SK-N-SH treated with all-trans-retinoic acid at 6 μM for 48 hours (cell line): ENCODE measurements at regions not wholly inside any gene's neighbourhood (a gene's known extent, or its start where the extent isn't known, plus 50 kb on each side); places are given as distances from the start of the nearest gene placed in this dataset.

Experiments
- ATAC-seq: fragments of 200-7000 bp; cut with Tn5 transposase; 3 replicates; pipeline ENCODE4 v1.9.1; 2020; ENCODE audit warnings: mild to moderate bottlenecking, moderate library complexity
- ARNTL ChIP-seq: fragments of 450-650 bp; formaldehyde crosslinking; IDR thresholded peaks from 2 replicates; pipeline ENCODE4 v1.5.0; 2020; ENCODE audit warnings: low read depth, mild to moderate bottlenecking, moderate library complexity, borderline replicate concordance
- BACH2 ChIP-seq: fragments of 250-450 bp; sonication (Bioruptor Pico); IDR thresholded peaks from 2 replicates; pipeline ENCODE4 v1.9.0; 2021; ENCODE audit warnings: mild to moderate bottlenecking, borderline replicate concordance
- CSDC2 ChIP-seq: fragments of 250-450 bp; sonication (Bioruptor Pico); IDR thresholded peaks from 2 replicates; pipeline ENCODE4 v1.5.0; 2020; ENCODE audit warnings: mild to moderate bottlenecking, moderate library complexity
- ESRRG ChIP-seq: fragments of 250-450 bp; sonication (Bioruptor Pico); IDR thresholded peaks from 2 replicates; pipeline ENCODE4 v1.6.1; 2021; ENCODE audit warnings: mild to moderate bottlenecking
- GLIS3 ChIP-seq: fragments of 250-450 bp; sonication (Bioruptor Pico); IDR thresholded peaks from 2 replicates; pipeline ENCODE4 v1.5.0; 2020; ENCODE audit warnings: mild to moderate bottlenecking, moderate library complexity
- OSR1 ChIP-seq: fragments of 250-450 bp; sonication (Bioruptor Pico); IDR thresholded peaks from 2 replicates; pipeline ENCODE4 v1.8.0; 2022; ENCODE audit warnings: moderate library complexity, mild to moderate bottlenecking, inconsistent platforms
- PPARA ChIP-seq: fragments of 250-450 bp; sonication (Bioruptor Pico); IDR thresholded peaks from 2 replicates; pipeline ENCODE4 v1.5.0; 2020; ENCODE audit warnings: mild to moderate bottlenecking, borderline replicate concordance
- SNAI2 ChIP-seq: fragments of 250-450 bp; sonication (Bioruptor Pico); IDR thresholded peaks from 2 replicates; pipeline ENCODE4 v1.5.0; 2020; ENCODE audit warnings: mild to moderate bottlenecking, moderate library complexity
- TCF4 ChIP-seq: fragments of 250-450 bp; sonication (Bioruptor Pico); IDR thresholded peaks from 2 replicates; pipeline ENCODE4 v1.8.0; 2021; ENCODE audit warnings: mild to moderate bottlenecking, moderate library complexity, borderline replicate concordance
- TOX ChIP-seq: fragments of 250-450 bp; sonication (Bioruptor Pico); IDR thresholded peaks from 2 replicates; pipeline ENCODE4 v1.8.0; 2021; ENCODE audit warnings: mild to moderate bottlenecking, moderate library complexity, borderline replicate concordance
- ZC3H10 ChIP-seq: fragments of 250-450 bp; sonication (Bioruptor Pico); IDR thresholded peaks from 2 replicates; pipeline ENCODE4 v1.5.1; 2021; ENCODE audit warnings: mild to moderate bottlenecking, moderate library complexity
- ZFP3 ChIP-seq: fragments of 250-450 bp; sonication (Bioruptor Pico); IDR thresholded peaks from 2 replicates; pipeline ENCODE4 v1.5.0; 2020; ENCODE audit warnings: mild to moderate bottlenecking, moderate library complexity
- ZFP30 ChIP-seq: fragments of 450-650 bp; formaldehyde crosslinking; IDR thresholded peaks from 2 replicates; pipeline ENCODE4 v1.5.0; 2022; ENCODE audit warnings: mild to moderate bottlenecking, moderate library complexity
- ZNF565 ChIP-seq: fragments of 450-650 bp; formaldehyde crosslinking; conservative IDR thresholded peaks from 2 replicates; pipeline ENCODE4 v1.5.0; 2020; ENCODE audit warnings: low read depth, mild to moderate bottlenecking, moderate library complexity
- ZNF70 ChIP-seq: fragments of 450-650 bp; formaldehyde crosslinking; IDR thresholded peaks from 2 replicates; pipeline ENCODE4 v1.5.0; 2020; ENCODE audit warnings: mild to moderate bottlenecking, moderate library complexity
- ZNF8 ChIP-seq: fragments of 450-650 bp; formaldehyde crosslinking; IDR thresholded peaks from 2 replicates; pipeline ENCODE4 v1.5.0; 2020; ENCODE audit warnings: mild to moderate bottlenecking, moderate library complexity
- TF ChIP-seq, protein P1 (sequence below): fragments of 250-450 bp; sonication (Bioruptor Pico); IDR thresholded peaks from 2 replicates; pipeline ENCODE4 v1.5.0; 2020; ENCODE audit warnings: mild to moderate bottlenecking, moderate library complexity
- TF ChIP-seq, protein P2 (sequence below): fragments of 250-450 bp; sonication (Bioruptor Pico); IDR thresholded peaks from 2 replicates; pipeline ENCODE4 v1.5.1; 2020; ENCODE audit warnings: low read depth, mild to moderate bottlenecking, moderate library complexity
- TF ChIP-seq, protein P3 (sequence below): fragments of 250-450 bp; sonication (Bioruptor Pico); IDR thresholded peaks from 2 replicates; pipeline ENCODE4 v1.8.0; 2021; ENCODE audit warnings: low read depth, mild to moderate bottlenecking, moderate library complexity, borderline replicate concordance
- TF ChIP-seq, protein P4 (sequence below): fragments of 250-450 bp; sonication (Bioruptor Pico); IDR thresholded peaks from 2 replicates; pipeline ENCODE4 v1.5.1; 2021; ENCODE audit warnings: mild to moderate bottlenecking, moderate library complexity

DNA sequence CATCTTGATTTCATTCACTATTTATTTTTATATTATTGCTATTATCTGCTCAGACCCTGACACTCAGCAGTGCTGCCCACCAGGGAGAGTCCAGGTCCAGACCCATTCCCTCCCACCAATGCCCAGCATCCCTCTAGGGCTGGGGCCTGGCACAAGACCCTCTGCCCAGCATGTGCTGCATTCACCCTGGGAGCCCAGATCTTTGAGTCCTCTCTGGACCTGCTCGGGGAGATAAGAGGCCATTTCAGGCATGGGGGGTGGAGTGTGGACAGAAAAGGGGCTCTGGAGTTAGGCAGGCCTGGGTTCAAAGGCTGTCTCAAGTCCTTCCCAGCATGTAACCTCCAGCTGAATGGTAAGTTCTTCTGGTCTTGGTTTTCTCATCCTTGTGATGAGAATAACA is 209.6 kb downstream of the CYP26B1 start:
- no peak for TF ChIP-seq TOX (CRISPR knock-in tag)
- no peak for TF ChIP-seq CSDC2 (CRISPR knock-in tag)
- no peak for TF ChIP-seq PPARA (CRISPR knock-in tag)
- TF ChIP-seq, protein P1, sequence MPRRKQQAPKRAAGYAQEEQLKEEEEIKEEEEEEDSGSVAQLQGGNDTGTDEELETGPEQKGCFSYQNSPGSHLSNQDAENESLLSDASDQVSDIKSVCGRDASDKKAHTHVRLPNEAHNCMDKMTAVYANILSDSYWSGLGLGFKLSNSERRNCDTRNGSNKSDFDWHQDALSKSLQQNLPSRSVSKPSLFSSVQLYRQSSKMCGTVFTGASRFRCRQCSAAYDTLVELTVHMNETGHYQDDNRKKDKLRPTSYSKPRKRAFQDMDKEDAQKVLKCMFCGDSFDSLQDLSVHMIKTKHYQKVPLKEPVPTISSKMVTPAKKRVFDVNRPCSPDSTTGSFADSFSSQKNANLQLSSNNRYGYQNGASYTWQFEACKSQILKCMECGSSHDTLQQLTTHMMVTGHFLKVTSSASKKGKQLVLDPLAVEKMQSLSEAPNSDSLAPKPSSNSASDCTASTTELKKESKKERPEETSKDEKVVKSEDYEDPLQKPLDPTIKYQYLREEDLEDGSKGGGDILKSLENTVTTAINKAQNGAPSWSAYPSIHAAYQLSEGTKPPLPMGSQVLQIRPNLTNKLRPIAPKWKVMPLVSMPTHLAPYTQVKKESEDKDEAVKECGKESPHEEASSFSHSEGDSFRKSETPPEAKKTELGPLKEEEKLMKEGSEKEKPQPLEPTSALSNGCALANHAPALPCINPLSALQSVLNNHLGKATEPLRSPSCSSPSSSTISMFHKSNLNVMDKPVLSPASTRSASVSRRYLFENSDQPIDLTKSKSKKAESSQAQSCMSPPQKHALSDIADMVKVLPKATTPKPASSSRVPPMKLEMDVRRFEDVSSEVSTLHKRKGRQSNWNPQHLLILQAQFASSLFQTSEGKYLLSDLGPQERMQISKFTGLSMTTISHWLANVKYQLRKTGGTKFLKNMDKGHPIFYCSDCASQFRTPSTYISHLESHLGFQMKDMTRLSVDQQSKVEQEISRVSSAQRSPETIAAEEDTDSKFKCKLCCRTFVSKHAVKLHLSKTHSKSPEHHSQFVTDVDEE (CRISPR knock-in tag) = no peak
- TF ChIP-seq ZC3H10 = no peak
- TF ChIP-seq TCF4 (CRISPR knock-in tag) = no peak
- TF ChIP-seq OSR1 (CRISPR knock-in tag) = no peak
- TF ChIP-seq ZFP30 (CRISPR knock-in tag) = no peak
- TF ChIP-seq, all 23 proteins: peak for 0

DNA sequence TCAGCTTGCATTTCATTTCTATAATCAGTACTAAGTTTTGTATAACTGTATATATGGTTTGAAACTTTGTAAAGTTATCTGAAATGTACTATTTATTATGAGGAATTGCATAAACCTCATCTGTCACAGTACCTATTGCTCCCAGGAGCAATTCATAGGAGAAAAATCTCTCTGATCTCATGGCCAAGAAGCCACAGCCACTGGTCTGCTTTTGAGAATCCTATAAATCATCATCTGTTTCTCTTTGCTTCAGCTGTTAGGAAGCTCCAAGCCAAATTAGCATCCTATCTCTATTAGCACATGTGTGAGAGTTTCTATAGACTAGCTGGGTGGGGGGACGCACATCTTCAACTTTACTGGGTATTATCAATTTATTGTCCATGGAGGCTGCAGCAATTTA is 210.3 kb downstream of the CYP26B1 start:
- no peak for ATAC-seq
- TF ChIP-seq, protein P2, sequence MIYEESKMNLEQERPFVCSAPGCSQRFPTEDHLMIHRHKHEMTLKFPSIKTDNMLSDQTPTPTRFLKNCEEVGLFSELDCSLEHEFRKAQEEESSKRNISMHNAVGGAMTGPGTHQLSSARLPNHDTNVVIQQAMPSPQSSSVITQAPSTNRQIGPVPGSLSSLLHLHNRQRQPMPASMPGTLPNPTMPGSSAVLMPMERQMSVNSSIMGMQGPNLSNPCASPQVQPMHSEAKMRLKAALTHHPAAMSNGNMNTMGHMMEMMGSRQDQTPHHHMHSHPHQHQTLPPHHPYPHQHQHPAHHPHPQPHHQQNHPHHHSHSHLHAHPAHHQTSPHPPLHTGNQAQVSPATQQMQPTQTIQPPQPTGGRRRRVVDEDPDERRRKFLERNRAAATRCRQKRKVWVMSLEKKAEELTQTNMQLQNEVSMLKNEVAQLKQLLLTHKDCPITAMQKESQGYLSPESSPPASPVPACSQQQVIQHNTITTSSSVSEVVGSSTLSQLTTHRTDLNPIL = no peak
- TF ChIP-seq ARNTL (no peak), ZFP3 (CRISPR knock-in tag) (no peak), ZFP30 (CRISPR knock-in tag) (no peak), ZNF8 (CRISPR knock-in tag) (no peak), ESRRG (no peak), TCF4 (CRISPR knock-in tag) (no peak), CSDC2 (CRISPR knock-in tag) (no peak), ZC3H10 (no peak), TOX (CRISPR knock-in tag) (no peak), ZNF565 (CRISPR knock-in tag) (no peak), ZNF70 (no peak), BACH2 (CRISPR knock-in tag) (no peak)
- TF ChIP-seq, protein P3, sequence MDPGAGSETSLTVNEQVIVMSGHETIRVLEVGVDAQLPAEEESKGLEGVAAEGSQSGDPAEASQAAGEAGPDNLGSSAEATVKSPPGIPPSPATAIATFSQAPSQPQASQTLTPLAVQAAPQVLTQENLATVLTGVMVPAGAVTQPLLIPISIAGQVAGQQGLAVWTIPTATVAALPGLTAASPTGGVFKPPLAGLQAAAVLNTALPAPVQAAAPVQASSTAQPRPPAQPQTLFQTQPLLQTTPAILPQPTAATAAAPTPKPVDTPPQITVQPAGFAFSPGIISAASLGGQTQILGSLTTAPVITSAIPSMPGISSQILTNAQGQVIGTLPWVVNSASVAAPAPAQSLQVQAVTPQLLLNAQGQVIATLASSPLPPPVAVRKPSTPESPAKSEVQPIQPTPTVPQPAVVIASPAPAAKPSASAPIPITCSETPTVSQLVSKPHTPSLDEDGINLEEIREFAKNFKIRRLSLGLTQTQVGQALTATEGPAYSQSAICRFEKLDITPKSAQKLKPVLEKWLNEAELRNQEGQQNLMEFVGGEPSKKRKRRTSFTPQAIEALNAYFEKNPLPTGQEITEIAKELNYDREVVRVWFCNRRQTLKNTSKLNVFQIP (CRISPR knock-in tag) = no peak

More for the DNA sequence above, 209.6 kb downstream of the CYP26B1 start:
- ATAC-seq = no peak

DNA sequence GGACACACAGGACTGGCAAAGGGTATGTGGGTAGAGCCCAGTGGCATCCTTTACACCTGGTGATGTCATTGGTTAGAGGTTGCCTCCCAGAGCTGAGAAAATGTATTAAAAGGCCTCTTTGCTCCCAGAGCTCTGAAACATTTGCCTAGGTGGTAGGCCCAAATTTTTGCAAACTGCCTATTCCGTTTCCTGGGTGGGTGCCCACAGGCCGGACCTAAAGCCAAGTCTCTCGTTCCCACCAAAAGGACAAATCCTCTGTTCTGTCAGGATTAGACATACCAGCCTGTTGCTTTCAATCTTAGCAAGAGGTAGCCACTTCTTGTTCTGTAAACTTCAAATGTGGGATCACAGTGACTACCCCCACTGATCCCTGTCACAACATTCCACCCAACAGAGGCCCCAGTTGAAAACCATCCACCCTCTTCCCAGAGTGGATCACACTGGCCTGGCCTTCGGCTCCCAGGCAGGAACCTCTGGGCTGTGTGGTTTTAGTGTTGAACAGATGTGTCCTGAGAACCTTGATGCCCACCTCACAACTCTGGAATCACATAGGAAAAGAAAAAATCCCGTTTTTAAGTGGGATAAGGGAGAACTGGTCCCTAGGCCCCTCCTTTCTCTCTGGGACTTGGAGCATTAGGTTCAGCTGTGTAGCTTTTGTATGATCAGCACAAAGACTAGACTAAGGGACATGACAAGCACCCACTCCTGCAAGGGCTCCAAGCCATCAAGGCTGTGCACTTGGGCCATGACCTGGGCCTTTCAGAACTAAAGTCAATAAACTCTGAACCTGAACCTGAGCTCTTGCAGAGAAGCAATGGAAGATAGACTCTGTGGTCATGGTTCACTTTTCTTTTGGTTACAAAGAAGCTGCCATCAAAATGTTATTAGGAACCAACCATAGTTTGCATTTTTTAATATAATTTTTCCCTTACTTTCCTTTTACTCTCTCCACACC is 211.3 kb downstream of the CYP26B1 start:
- no peak for TF ChIP-seq CSDC2 (CRISPR knock-in tag)
- TF ChIP-seq, protein P3 (CRISPR knock-in tag) = no peak

DNA sequence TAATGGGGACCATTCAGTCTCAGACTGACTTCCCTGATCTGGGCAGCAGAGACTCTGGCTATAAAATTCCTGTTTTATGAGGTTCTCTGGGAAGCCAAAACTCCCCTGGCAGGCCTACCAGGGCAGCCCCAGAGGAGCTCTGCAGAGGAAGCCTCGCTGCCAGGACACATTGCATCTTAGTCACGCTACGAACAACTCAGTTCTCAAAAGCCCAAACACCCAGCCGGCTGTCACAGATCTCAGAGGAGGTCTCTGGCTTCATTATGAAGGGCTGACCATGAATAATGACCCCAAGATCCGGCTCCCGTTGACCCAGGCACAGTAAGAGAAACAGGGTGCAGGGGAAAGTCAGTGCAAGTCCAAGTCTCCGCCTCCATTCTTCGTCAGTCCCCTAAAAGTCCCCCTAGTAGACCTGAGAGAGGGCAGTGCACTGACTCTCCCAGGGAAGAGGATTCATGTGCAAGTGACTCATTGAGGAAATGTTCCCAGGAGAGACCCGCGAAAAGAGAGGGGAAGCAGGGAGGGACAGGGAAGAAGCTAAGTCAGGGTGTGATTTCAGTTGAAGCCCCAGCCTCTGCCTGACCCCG is 212.3 kb downstream of the CYP26B1 start:
- ATAC-seq = no peak
- TF ChIP-seq, protein P4, sequence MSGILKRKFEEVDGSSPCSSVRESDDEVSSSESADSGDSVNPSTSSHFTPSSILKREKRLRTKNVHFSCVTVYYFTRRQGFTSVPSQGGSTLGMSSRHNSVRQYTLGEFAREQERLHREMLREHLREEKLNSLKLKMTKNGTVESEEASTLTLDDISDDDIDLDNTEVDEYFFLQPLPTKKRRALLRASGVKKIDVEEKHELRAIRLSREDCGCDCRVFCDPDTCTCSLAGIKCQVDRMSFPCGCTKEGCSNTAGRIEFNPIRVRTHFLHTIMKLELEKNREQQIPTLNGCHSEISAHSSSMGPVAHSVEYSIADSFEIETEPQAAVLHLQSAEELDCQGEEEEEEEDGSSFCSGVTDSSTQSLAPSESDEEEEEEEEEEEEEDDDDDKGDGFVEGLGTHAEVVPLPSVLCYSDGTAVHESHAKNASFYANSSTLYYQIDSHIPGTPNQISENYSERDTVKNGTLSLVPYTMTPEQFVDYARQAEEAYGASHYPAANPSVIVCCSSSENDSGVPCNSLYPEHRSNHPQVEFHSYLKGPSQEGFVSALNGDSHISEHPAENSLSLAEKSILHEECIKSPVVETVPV (CRISPR knock-in tag) = no peak
- TF ChIP-seq ZFP3 (CRISPR knock-in tag) = no peak
- no peak for TF ChIP-seq GLIS3
- no peak for TF ChIP-seq ESRRG
- no peak for TF ChIP-seq TCF4 (CRISPR knock-in tag)
- TF ChIP-seq ARNTL = no peak
- TF ChIP-seq SNAI2 = no peak

More for the DNA sequence above, 211.3 kb downstream of the CYP26B1 start:
- ATAC-seq = no peak
